GM12878 (cell line): ENCODE measurements at regions not wholly inside any gene's neighbourhood (a gene's known extent, or its start where the extent isn't known, plus 50 kb on each side); places are given as distances from the start of the nearest gene placed in this dataset.
"Not testable (repeated sequence)": the region's sequence is repeated elsewhere in the genome, so short reads cannot be mapped to it uniquely, and the experiment has no call there.

Source experiments
- ATAC-seq: fragments of 200-7000 bp; cut with Tn5 transposase; 3 replicates; pipeline ENCODE4 v1.9.1; 2020; ENCODE audit warnings: mild to moderate bottlenecking, moderate library complexity
- BruUV-seq: library from RNA; stranded (reverse); fragments of 400-500 nt; replicated peaks from 2 replicates; lab custom pipeline; 2021; lab: Mats Ljungman, UMichigan
- CTCF ChIA-PET: fragments of 300-600 bp; sonication (Branson Sonifier 250); formaldehyde crosslinking; extraction: SDS; loops from one replicate; lab custom pipeline; 2021; ENCODE audit warnings: inconsistent platforms; lab: Yijun Ruan, JAX
- POLR2A ChIA-PET: fragments of 350-600 bp; formaldehyde crosslinking; extraction: SDS; loops from one replicate; lab custom pipeline; 2021; ENCODE audit warnings: inconsistent platforms; lab: Charles Lee
- RAD21 ChIA-PET: fragments of 300-600 bp; sonication (Branson Sonifier 250); formaldehyde crosslinking; loops from one replicate; lab custom pipeline; 2023; ENCODE audit warnings: antibody characterized with exemption; ENCODE audit not compliant: unreplicated experiment; lab: Charles Lee
- SMC1A ChIA-PET: fragments of 300-600 bp; sonication (Branson Sonifier 250); formaldehyde crosslinking; loops from one replicate; lab custom pipeline; 2023; ENCODE audit not compliant: unreplicated experiment, uncharacterized antibody; lab: Charles Lee
- DNase-seq: peaks from one replicate; pipeline ENCODE4 v3.0.0-alpha.2; 2011; ENCODE audit warnings: low read depth, low spot score
- FAIRE-seq: peaks from 3 replicates; lab custom pipeline; 2011; peaks lifted over from hg19 to GRCh38; lab: Jason Lieb, UNC
- H2AFZ ChIP-seq: 2 replicates; pipeline ENCODE4 v1.6.0; 2011; ENCODE audit warnings: low read depth, low read length, control low read depth; ENCODE audit not compliant: control insufficient read depth
- H3K27ac ChIP-seq: 2 replicates; pipeline ENCODE4 v1.5.1; 2011; ENCODE audit warnings: control low read depth; ENCODE audit not compliant: control insufficient read depth, insufficient read depth
- H3K27me3 ChIP-seq, 2 experiments: replicated peaks in 1 of 2; 2 replicates each; pipeline versions ENCODE4 v1.6.0 to v1.6.1; 2011; ENCODE audit warnings: low read length in 1 of 2; ENCODE audit not compliant: control insufficient read depth in 2 of 2, insufficient read depth in 2 of 2
- H3K36me3 ChIP-seq, 2 experiments: 2 replicates each; pipeline ENCODE4 v1.5.1; 2011; ENCODE audit warnings: low read length in 1 of 2; ENCODE audit not compliant: control insufficient read depth in 2 of 2, insufficient read depth in 2 of 2
- H3K4me1 ChIP-seq: 2 replicates; pipeline ENCODE4 v1.6.1; 2011; ENCODE audit warnings: mild to moderate bottlenecking, low read length, moderate library complexity, mixed read lengths; ENCODE audit not compliant: control insufficient read depth, insufficient read depth
- H3K4me2 ChIP-seq: 2 replicates; pipeline ENCODE4 v1.6.0; 2011; ENCODE audit warnings: control low read depth; ENCODE audit not compliant: control insufficient read depth, insufficient read depth
- H3K4me3 ChIP-seq: fragments of 200-600 bp; sonication (generic); 2 replicates; pipeline ENCODE4 v1.5.1; 2016
- H3K79me2 ChIP-seq: 2 replicates; pipeline ENCODE4 v1.6.0; 2011; ENCODE audit warnings: low read length; ENCODE audit not compliant: control insufficient read depth, insufficient read depth
- H3K9ac ChIP-seq: 2 replicates; pipeline ENCODE4 v1.8.0; 2011; ENCODE audit warnings: low read length, control low read depth, mixed read lengths; ENCODE audit not compliant: control insufficient read depth, insufficient read depth
- H3K9me3 ChIP-seq: replicated peaks from 3 replicates; pipeline ENCODE4 v1.5.1; 2011; ENCODE audit warnings: mild to moderate bottlenecking, low read length; ENCODE audit not compliant: control insufficient read depth, insufficient read depth
- H4K20me1 ChIP-seq: 2 replicates; pipeline ENCODE4 v1.6.0; 2011; ENCODE audit not compliant: control insufficient read depth, insufficient read depth
- WGBS: methylation state at CpG from one replicate; pipeline ENCODE4 v1.1.6; 2016; ENCODE audit warnings: low lambda C conversion rate; ENCODE audit not compliant: insufficient replicate concordance, insufficient coverage; ENCODE audit errors: missing lambda C conversion rate; 5-methylcytosine and 5-hydroxymethylcytosine counted together
- in situ Hi-C: fragments of 300-500 bp; cut with MboI; formaldehyde crosslinking; loops from 9 replicates; pipeline ENCODE4 v1.14.3; 2018; ENCODE audit warnings: mixed read lengths
- intact Hi-C: fragments of 100-400 bp; cut with micrococcal nuclease; formaldehyde crosslinking; loops from one replicate; pipeline ENCODE4 v1.14.2; 2022; ENCODE audit not compliant: unreplicated experiment

DNA sequence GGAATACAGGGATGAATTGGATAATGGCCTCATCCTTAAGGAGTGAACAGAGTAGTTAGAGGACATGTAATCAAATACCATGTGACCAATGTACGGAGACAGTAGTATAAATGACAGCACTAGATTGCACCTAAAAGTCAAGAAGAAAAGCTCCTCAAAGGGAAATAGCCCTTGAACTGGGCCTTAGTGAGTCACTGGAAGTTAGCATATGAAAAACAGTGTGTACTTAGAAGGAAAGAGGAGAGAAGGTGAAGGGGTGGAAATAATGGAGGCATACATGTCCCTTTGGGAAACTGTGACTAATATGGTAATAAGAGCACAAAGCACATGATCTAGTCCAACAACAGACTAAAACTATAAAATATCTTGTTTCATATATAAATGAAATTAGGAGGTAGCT lies 84.9 kb upstream of the FAM25C start:
- in situ Hi-C loops, RAD21 ChIA-PET, intact Hi-C loops, H3K4me3 ChIP-seq, H3K36me3 ChIP-seq, SMC1A ChIA-PET, H3K4me2 ChIP-seq, H3K27me3 ChIP-seq, H3K27ac ChIP-seq, DNase-seq, H3K79me2 ChIP-seq, POLR2A ChIA-PET, FAIRE-seq, H3K9ac ChIP-seq, H4K20me1 ChIP-seq, CTCF ChIA-PET, BruUV-seq, ATAC-seq, H3K4me1 ChIP-seq, H3K9me3 ChIP-seq, H2AFZ ChIP-seq: not testable (repeated sequence)
- no CpG with 5 or more reads among the region's 1 CpG for WGBS

DNA sequence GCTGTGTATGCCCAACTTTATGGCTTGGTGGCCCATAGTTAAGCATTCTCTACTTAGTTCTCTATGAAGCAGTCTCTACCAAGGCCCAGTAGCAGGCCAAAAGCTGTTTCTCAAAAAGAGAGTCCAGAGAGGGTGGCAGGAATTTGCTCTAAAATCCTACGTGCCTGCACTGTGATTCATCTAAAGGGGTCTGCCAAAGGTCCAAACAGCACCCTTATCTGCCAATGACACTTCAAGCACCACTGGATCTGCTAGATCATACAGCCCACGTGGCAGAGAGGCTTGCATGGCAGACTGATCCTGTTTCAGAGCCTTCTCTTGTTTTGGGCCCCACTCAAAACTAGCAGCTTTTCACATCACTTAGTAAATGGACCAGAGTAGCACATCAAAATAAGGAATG lies 71.6 kb upstream of the FAM25C start:
- H3K9ac ChIP-seq, H2AFZ ChIP-seq, RAD21 ChIA-PET, H3K9me3 ChIP-seq, POLR2A ChIA-PET, H3K27me3 ChIP-seq, H3K4me1 ChIP-seq, SMC1A ChIA-PET, H3K4me2 ChIP-seq, CTCF ChIA-PET, BruUV-seq, H3K79me2 ChIP-seq, DNase-seq, intact Hi-C loops, in situ Hi-C loops, ATAC-seq, FAIRE-seq, H3K27ac ChIP-seq, H3K36me3 ChIP-seq, H3K4me3 ChIP-seq, H4K20me1 ChIP-seq: not testable (repeated sequence)
- WGBS = no CpG with 5 or more reads among the region's 2 CpGs

DNA sequence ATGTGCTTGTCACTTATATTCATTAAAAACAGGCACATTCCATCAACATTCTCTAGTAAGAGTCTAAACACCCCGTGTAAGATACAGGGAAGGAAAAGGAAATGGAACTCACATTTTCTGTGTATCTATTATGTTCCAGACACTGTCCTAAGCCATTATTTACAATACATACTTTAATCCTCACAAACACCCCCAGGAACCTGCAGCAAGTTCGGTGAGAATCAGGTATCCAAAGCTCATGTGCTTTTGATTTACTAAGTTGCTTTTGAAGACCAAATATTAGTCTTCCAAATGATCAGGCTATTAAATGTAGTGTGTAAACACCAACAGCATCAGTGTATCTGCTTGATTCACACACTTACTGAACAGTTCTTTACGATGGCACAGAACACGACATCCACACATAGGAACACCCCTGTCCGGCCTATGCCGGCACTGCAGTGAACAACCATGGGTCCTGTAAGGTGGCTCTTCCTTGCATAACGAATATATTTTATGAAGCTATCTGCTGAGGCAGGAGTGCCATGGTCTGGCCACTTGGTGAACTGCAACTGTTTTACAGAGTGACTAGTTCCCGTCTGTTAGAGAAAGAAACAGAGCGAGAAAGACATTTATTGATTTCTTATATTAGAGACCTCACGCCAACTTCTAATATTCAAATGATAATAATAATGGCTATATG lies 64.5 kb upstream of the FAM25C start:
- BruUV-seq, H3K79me2 ChIP-seq, H3K9ac ChIP-seq, H3K4me3 ChIP-seq, intact Hi-C loops, H3K4me1 ChIP-seq, H4K20me1 ChIP-seq, H3K27ac ChIP-seq, DNase-seq, H2AFZ ChIP-seq, H3K27me3 ChIP-seq, H3K4me2 ChIP-seq, in situ Hi-C loops, H3K9me3 ChIP-seq, CTCF ChIA-PET, POLR2A ChIA-PET, H3K36me3 ChIP-seq, RAD21 ChIA-PET, SMC1A ChIA-PET, FAIRE-seq: not testable (repeated sequence)
- WGBS = no CpG with 5 or more reads among the region's 10 CpGs
- peak; percentile 95 for ATAC-seq

DNA sequence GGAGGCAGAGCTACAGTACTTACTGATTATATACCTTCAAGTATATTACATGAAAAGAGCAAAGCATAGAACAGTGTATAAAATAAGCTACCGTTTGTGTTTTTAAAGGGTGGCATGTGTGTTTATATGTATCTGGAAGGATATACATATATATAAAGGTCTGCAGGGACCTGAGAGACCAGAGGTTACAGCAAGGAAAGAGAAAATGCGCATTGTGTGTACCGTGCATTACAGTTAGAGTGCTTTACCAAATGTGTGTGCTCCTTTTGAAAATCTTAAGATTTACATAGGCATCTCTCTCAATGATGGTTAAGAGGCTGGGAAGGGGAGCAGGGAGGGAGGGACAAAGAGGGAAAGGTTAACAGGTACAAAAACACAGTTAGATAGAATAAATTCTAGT lies 55.8 kb upstream of the FAM25C start:
- H3K9me3 ChIP-seq, RAD21 ChIA-PET, H3K79me2 ChIP-seq, H3K4me1 ChIP-seq, POLR2A ChIA-PET, H4K20me1 ChIP-seq, H3K4me3 ChIP-seq, SMC1A ChIA-PET, DNase-seq, BruUV-seq, H3K27me3 ChIP-seq, CTCF ChIA-PET, H3K4me2 ChIP-seq, H3K27ac ChIP-seq, ATAC-seq, H3K9ac ChIP-seq, H3K36me3 ChIP-seq, in situ Hi-C loops, H2AFZ ChIP-seq, intact Hi-C loops, FAIRE-seq: not testable (repeated sequence)
- 100% methylated on average over 1 of the region's 3 CpGs for WGBS
